SK-N-SH (cell line): ENCODE measurements at regions not wholly inside any gene's neighbourhood (a gene's known extent, or its start where the extent isn't known, plus 50 kb on each side); places are given as distances from the start of the nearest gene placed in this dataset.
"Not testable (repeated sequence)": the region's sequence is repeated elsewhere in the genome, so short reads cannot be mapped to it uniquely, and the experiment has no call there.

ENCODE experiments used
- CHD2 ChIP-seq: fragments of 150-350 bp; IDR thresholded peaks from 2 replicates; pipeline ENCODE4 v1.6.1; 2018; ENCODE audit warnings: low read length; ENCODE audit not compliant: partially characterized antibody
- EZH2phosphoT487 ChIP-seq: fragments of 200-600 bp; sonication (generic); IDR thresholded peaks from 2 replicates; pipeline ENCODE4 v1.6.1; 2017; ENCODE audit warnings: low read depth, mixed run types, mild to moderate bottlenecking, antibody characterized with exemption, moderate library complexity, borderline replicate concordance
- GABPA ChIP-seq: IDR thresholded peaks from 2 replicates; pipeline ENCODE4 v1.4.0; 2012; ENCODE audit warnings: low read depth, mild to moderate bottlenecking
- IRF3 ChIP-seq: fragments of 150-350 bp; IDR thresholded peaks from 2 replicates; pipeline ENCODE4 v1.6.1; 2016; ENCODE audit warnings: mild to moderate bottlenecking, low read depth, low read length
- JUND ChIP-seq: IDR thresholded peaks from 2 replicates; pipeline ENCODE4 v1.4.0; 2012
- POLR2AphosphoS5 ChIP-seq: IDR thresholded peaks from 2 replicates; pipeline ENCODE4 v1.6.1; 2012; ENCODE audit warnings: low read depth, low read length
- RAD21 ChIP-seq: IDR thresholded peaks from 2 replicates; pipeline ENCODE4 v1.6.1; 2012; ENCODE audit warnings: mild to moderate bottlenecking, low read length
- SMC3 ChIP-seq: IDR thresholded peaks from 2 replicates; pipeline ENCODE4 v1.6.1; 2012; ENCODE audit warnings: low read depth, low read length, improper control_type of control experiment
- YY1 ChIP-seq: IDR thresholded peaks from 2 replicates; pipeline ENCODE4 v1.4.0; 2012; ENCODE audit warnings: low read depth, mild to moderate bottlenecking
- TF ChIP-seq, protein P1 (sequence below): IDR thresholded peaks from 2 replicates; pipeline ENCODE4 v1.4.0; 2012; ENCODE audit warnings: low read depth
- TF ChIP-seq, protein P2 (sequence below): fragments of 200-600 bp; sonication (generic); IDR thresholded peaks from 2 replicates; pipeline ENCODE4 v1.6.1; 2017; ENCODE audit warnings: antibody characterized with exemption, mild to moderate bottlenecking, moderate library complexity
- TF ChIP-seq, protein P3 (sequence below): IDR thresholded peaks from 2 replicates; pipeline ENCODE4 v1.4.0; 2012; ENCODE audit warnings: low read depth, borderline replicate concordance

DNA sequence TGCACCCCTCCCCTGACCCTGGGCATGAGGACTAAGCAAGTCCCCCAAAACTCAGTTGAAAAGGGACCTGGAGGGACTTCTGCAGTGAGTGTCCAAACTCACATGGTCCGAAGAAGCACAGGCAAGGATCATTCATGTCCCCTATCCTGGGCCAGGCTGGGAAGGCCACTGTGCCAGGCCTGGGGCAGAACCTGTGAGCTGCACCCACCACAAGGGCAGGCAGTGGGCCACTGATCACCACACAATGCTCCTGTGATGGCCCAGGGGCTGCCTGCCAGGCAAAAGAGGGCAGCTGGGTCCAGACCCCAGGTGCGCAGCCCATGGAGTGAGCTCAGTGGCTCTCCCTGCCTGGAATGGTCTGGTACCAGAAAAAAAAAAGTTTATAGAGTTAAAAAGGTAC, 295.4 kb downstream of the CCDC74A start:
- not testable (repeated sequence) for TF ChIP-seq EZH2phosphoT487, IRF3, SMC3, RAD21, POLR2AphosphoS5, GABPA, CHD2, YY1, JUND
- TF ChIP-seq, protein P1, sequence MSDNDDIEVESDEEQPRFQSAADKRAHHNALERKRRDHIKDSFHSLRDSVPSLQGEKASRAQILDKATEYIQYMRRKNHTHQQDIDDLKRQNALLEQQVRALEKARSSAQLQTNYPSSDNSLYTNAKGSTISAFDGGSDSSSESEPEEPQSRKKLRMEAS, result not testable (repeated sequence)
- TF ChIP-seq, protein P2, sequence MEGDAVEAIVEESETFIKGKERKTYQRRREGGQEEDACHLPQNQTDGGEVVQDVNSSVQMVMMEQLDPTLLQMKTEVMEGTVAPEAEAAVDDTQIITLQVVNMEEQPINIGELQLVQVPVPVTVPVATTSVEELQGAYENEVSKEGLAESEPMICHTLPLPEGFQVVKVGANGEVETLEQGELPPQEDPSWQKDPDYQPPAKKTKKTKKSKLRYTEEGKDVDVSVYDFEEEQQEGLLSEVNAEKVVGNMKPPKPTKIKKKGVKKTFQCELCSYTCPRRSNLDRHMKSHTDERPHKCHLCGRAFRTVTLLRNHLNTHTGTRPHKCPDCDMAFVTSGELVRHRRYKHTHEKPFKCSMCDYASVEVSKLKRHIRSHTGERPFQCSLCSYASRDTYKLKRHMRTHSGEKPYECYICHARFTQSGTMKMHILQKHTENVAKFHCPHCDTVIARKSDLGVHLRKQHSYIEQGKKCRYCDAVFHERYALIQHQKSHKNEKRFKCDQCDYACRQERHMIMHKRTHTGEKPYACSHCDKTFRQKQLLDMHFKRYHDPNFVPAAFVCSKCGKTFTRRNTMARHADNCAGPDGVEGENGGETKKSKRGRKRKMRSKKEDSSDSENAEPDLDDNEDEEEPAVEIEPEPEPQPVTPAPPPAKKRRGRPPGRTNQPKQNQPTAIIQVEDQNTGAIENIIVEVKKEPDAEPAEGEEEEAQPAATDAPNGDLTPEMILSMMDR, result not testable (repeated sequence)
- TF ChIP-seq, protein P3, sequence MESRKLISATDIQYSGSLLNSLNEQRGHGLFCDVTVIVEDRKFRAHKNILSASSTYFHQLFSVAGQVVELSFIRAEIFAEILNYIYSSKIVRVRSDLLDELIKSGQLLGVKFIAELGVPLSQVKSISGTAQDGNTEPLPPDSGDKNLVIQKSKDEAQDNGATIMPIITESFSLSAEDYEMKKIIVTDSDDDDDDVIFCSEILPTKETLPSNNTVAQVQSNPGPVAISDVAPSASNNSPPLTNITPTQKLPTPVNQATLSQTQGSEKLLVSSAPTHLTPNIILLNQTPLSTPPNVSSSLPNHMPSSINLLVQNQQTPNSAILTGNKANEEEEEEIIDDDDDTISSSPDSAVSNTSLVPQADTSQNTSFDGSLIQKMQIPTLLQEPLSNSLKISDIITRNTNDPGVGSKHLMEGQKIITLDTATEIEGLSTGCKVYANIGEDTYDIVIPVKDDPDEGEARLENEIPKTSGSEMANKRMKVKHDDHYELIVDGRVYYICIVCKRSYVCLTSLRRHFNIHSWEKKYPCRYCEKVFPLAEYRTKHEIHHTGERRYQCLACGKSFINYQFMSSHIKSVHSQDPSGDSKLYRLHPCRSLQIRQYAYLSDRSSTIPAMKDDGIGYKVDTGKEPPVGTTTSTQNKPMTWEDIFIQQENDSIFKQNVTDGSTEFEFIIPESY, result not testable (repeated sequence)
